Endodermal cell (in vitro differentiated cells): ENCODE measurements at regions not wholly inside any gene's neighbourhood (a gene's known extent, or its start where the extent isn't known, plus 50 kb on each side); places are given as distances from the start of the nearest gene placed in this dataset.

ENCODE experiments used
- DNase-seq: peaks from one replicate; pipeline ENCODE4 v3.0.0-alpha.2; 2017
- H3K27ac ChIP-seq: 2 replicates; pipeline ENCODE4 v1.5.1; 2013; ENCODE audit warnings: mild to moderate bottlenecking, low read depth, low read length, moderate library complexity
- H3K27me3 ChIP-seq: 2 replicates; pipeline ENCODE4 v1.6.1; 2013; ENCODE audit warnings: mild to moderate bottlenecking, low read length, moderate library complexity; ENCODE audit not compliant: insufficient read depth, control insufficient read depth, poor library complexity, severe bottlenecking
- H3K36me3 ChIP-seq: 2 replicates; pipeline ENCODE4 v1.7.0; 2013; ENCODE audit warnings: mild to moderate bottlenecking, low read length, moderate library complexity; ENCODE audit not compliant: control insufficient read depth, insufficient read depth
- H3K4me1 ChIP-seq: one replicate; pipeline ENCODE4 v1.7.0; 2013; ENCODE audit warnings: low read length; ENCODE audit not compliant: control insufficient read depth, insufficient read depth
- H3K4me3 ChIP-seq: 2 replicates; pipeline ENCODE4 v1.5.1; 2013; ENCODE audit warnings: mild to moderate bottlenecking, low read length, moderate library complexity
- H3K9ac ChIP-seq: 2 replicates; pipeline ENCODE4 v1.6.1; 2013; ENCODE audit warnings: mild to moderate bottlenecking, low read length, moderate library complexity; ENCODE audit not compliant: poor library complexity, severe bottlenecking; ENCODE audit errors: extremely low read depth
- H3K9me3 ChIP-seq: 2 replicates; pipeline ENCODE4 v1.6.1; 2013; ENCODE audit warnings: mild to moderate bottlenecking, low read length, moderate library complexity; ENCODE audit not compliant: control insufficient read depth
- H3K27ac Mint-ChIP-seq: 2 replicates; pipeline ENCODE4 v1.8.0; 2020; ENCODE audit warnings: mixed read lengths
- H3K27me3 Mint-ChIP-seq: 2 replicates; pipeline ENCODE4 v1.8.0; 2021; ENCODE audit warnings: mild to moderate bottlenecking, mixed read lengths; ENCODE audit not compliant: insufficient read depth
- H3K36me3 Mint-ChIP-seq: 2 replicates; pipeline ENCODE4 v1.8.0; 2020; ENCODE audit warnings: low read depth, mixed read lengths
- H3K4me1 Mint-ChIP-seq: 2 replicates; pipeline ENCODE4 v1.8.0; 2020; ENCODE audit warnings: mixed read lengths
- H3K4me3 Mint-ChIP-seq: 2 replicates; pipeline ENCODE4 v1.8.0; 2020; ENCODE audit warnings: mild to moderate bottlenecking, moderate library complexity, mixed read lengths
- H3K9me3 Mint-ChIP-seq: 2 replicates; pipeline ENCODE4 v1.8.0; 2020; ENCODE audit warnings: mild to moderate bottlenecking, mixed read lengths
- WGBS, 2 experiments: methylation state at CpG; one replicate each; pipeline versions ENCODE4 v1.1.5 to v1.1.7; 2013; ENCODE audit warnings: missing lambda C conversion rate in 2 of 2, mixed read lengths in 1 of 2; ENCODE audit not compliant: insufficient coverage in 1 of 2, insufficient read length in 1 of 2; 5-methylcytosine and 5-hydroxymethylcytosine counted together
- TF ChIP-seq, protein P1 (sequence below): fragments of 200-600 bp; sonication (generic); conservative IDR thresholded peaks from 2 replicates; pipeline ENCODE4 v1.5.0; 2021; ENCODE audit warnings: antibody characterized with exemption, mild to moderate bottlenecking

DNA sequence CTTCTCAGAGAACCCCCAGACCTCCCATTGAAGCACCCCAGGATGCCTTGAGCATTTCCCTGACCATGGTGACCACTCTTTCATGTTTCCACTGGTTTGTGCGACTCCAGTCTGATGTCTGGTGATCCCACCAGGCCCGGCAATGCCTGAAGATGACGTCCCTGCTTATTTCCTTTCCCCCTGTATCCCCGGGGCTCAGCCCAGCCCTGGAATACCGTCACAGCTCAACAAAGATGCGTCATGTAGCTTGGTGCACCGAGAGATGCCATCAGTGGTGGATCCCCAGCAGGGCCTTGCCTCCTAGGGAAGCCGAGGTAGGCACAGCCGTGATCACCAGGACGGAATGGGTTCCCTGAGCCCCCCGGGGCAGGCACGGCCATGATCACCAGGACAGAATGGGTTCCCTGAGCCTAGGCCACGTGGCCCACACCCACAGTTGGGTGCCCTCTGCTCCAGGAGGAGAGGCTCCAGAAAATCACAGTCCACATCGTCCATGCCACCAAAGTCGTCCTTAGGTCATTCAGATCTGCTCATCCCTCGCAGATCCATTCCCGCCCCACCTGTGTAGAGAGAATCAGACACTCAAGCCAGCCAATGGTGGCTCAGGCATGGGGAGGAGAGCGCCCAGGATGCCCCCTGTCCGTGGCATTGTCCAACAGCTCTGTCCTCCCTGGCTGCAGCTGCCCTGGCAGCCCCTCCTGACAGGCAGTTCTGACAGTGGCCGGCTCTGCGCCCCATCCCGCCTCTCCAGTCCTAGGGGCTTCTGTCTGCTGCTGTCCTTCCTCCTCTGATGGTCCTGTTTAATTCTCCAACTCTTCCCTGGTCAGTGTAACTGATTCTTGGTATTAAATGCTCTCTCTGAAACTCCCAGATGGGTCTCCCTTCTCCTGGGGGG lies 261.1 kb downstream of the RBFOX3 start:
- WGBS, 2 experiments: 90 to 91% methylated on average over 13 to 22 of the region's 22 CpGs
- Histone ChIP-seq H3K4me1 (no peaks in the 10 kb centered on the region), H3K36me3 (no peaks in the 10 kb centered on the region), H3K27me3 (no peaks in the 10 kb centered on the region), H3K27ac (no peak overlapping the region), H3K9ac (no peak overlapping the region), H3K9me3 (peaks cover 3% of the 10 kb centered on the region), H3K4me3 (no peak overlapping the region)
- Mint-ChIP-seq H3K4me1 (no peaks in the 10 kb centered on the region), H3K9me3 (peaks cover 9% of the 10 kb centered on the region), H3K27me3 (peaks cover 4% of the 10 kb centered on the region), H3K36me3 (no peaks in the 10 kb centered on the region), H3K4me3 (no peak overlapping the region), H3K27ac (no peak overlapping the region)
- DNase-seq: no peak
- TF ChIP-seq, protein P1, sequence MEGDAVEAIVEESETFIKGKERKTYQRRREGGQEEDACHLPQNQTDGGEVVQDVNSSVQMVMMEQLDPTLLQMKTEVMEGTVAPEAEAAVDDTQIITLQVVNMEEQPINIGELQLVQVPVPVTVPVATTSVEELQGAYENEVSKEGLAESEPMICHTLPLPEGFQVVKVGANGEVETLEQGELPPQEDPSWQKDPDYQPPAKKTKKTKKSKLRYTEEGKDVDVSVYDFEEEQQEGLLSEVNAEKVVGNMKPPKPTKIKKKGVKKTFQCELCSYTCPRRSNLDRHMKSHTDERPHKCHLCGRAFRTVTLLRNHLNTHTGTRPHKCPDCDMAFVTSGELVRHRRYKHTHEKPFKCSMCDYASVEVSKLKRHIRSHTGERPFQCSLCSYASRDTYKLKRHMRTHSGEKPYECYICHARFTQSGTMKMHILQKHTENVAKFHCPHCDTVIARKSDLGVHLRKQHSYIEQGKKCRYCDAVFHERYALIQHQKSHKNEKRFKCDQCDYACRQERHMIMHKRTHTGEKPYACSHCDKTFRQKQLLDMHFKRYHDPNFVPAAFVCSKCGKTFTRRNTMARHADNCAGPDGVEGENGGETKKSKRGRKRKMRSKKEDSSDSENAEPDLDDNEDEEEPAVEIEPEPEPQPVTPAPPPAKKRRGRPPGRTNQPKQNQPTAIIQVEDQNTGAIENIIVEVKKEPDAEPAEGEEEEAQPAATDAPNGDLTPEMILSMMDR: no peak

DNA sequence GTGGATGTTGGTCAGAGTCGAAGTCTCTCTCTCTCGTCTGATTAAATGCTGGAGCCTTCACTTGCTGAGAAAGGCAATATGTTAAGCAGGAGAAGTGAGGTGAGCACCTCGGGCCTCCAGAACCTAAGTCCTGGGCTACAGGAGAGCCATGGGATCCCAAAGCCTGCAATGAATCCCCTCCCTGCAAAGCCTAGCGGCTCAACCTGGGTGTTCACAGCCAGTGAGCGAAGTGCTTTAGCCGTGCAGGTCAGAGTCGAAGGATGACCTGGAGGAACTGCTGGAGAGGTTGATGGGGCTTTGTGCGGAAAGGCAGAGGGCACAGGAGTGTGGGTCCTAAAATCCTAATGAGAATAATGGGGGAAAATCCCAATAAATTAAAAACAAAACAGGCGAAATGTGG lies 267.8 kb downstream of the ENGASE start:
- no peak overlapping the region for H3K4me3 ChIP-seq
- H3K9ac ChIP-seq: no peak overlapping the region
- H3K27ac ChIP-seq: no peak overlapping the region
- H3K27me3 Mint-ChIP-seq: peaks cover 2% of the 10 kb centered on the region
- H3K27ac Mint-ChIP-seq: no peak overlapping the region
- no peaks in the 10 kb centered on the region for H3K4me1 Mint-ChIP-seq
- peaks cover 13% of the 10 kb centered on the region for H3K9me3 Mint-ChIP-seq
- TF ChIP-seq, protein P1: no peak
- WGBS, 2 experiments: 84% methylated on average over 4 to 9 of the region's 9 CpGs
- no peak for DNase-seq
- no peaks in the 10 kb centered on the region for H3K4me1 ChIP-seq
- peaks cover 4% of the 10 kb centered on the region for H3K27me3 ChIP-seq
- no peaks in the 10 kb centered on the region for H3K36me3 ChIP-seq
- no peaks in the 10 kb centered on the region for H3K36me3 Mint-ChIP-seq
- peaks cover 3% of the 10 kb centered on the region for H3K9me3 ChIP-seq
- no peak overlapping the region for H3K4me3 Mint-ChIP-seq

DNA sequence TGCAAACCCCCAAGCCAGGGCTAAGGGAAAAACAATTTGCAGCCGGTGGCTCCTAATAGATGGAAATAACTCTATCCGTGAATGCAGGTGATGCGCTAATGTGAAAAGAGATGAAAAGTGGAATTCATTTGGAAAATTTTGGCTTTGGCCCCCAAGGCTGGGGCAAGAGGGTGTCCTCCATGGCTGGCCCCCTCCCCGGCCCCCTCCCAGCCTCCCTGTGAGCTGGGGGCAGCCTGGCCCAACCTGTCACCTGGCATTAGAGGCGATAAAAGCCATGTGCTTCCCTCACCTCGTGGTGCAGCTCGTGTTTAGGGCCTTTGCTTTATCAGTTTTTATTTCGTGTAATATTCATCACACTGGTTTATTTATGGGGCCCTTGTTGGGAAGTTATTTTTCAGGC lies 267.2 kb downstream of the ENGASE start:
- TF ChIP-seq, protein P1: no peak
- H3K9ac ChIP-seq: no peak overlapping the region
- no peaks in the 10 kb centered on the region for H3K4me1 Mint-ChIP-seq
- no peaks in the 10 kb centered on the region for H3K36me3 Mint-ChIP-seq
- WGBS, 2 experiments: 85 to 95% methylated on average over 4 to 8 of the region's 8 CpGs
- no peak for DNase-seq
- H3K9me3 ChIP-seq: peaks cover 3% of the 10 kb centered on the region
- H3K27me3 ChIP-seq: peaks cover 4% of the 10 kb centered on the region
- peaks cover 13% of the 10 kb centered on the region for H3K9me3 Mint-ChIP-seq
- no peaks in the 10 kb centered on the region for H3K4me1 ChIP-seq
- H3K27me3 Mint-ChIP-seq: peaks cover 2% of the 10 kb centered on the region
- H3K36me3 ChIP-seq: no peaks in the 10 kb centered on the region
- no peak overlapping the region for H3K4me3 ChIP-seq
- no peak overlapping the region for H3K27ac Mint-ChIP-seq
- H3K4me3 Mint-ChIP-seq: no peak overlapping the region
- H3K27ac ChIP-seq: no peak overlapping the region
